SU-DHL-6 (cell line): ENCODE measurements at regions not wholly inside any gene's neighbourhood (a gene's known extent, or its start where the extent isn't known, plus 50 kb on each side); places are given as distances from the start of the nearest gene placed in this dataset.

Experiments
- H2AFZ ChIP-seq: fragments of 200-600 bp; sonication (generic); 2 replicates; pipeline ENCODE4 v1.6.1; 2014; ENCODE audit warnings: low read depth, mild to moderate bottlenecking, moderate library complexity, mixed read lengths, antibody characterized with exemption, low read length; ENCODE audit not compliant: severe bottlenecking
- H3F3A ChIP-seq: fragments of 200-600 bp; shearing (Covaris generic); 2 replicates; pipeline ENCODE4 v1.6.0; 2016; ENCODE audit warnings: antibody characterized with exemption, mild to moderate bottlenecking; ENCODE audit not compliant: insufficient read depth
- H3K27ac ChIP-seq: fragments of 200-600 bp; sonication (generic); 2 replicates; pipeline ENCODE4 v1.5.1; 2016; ENCODE audit warnings: low read depth, mild to moderate bottlenecking, low read length, moderate library complexity, mixed read lengths
- H3K27me3 ChIP-seq: fragments of 200-600 bp; sonication (generic), shearing (Covaris generic); 2 replicates; pipeline ENCODE4 v1.6.0; 2014; ENCODE audit warnings: mild to moderate bottlenecking, low read length
- H3K36me3 ChIP-seq: fragments of 200-600 bp; sonication (generic); 2 replicates; pipeline ENCODE4 v1.6.1; 2014; ENCODE audit warnings: mild to moderate bottlenecking, low read length, mixed read lengths
- H3K4me2 ChIP-seq: fragments of 300-600, 200-600 bp; shearing (Covaris generic), sonication (generic); 2 replicates; pipeline ENCODE4 v1.6.0; 2014; ENCODE audit warnings: low read length, low read depth, mild to moderate bottlenecking; ENCODE audit not compliant: poor library complexity, severe bottlenecking
- H3K4me3 ChIP-seq: fragments of 200-600 bp; sonication (generic); 2 replicates; pipeline ENCODE4 v1.5.1; 2014; ENCODE audit warnings: antibody characterized with exemption, low read length, mild to moderate bottlenecking, mixed read lengths; ENCODE audit not compliant: insufficient read depth, poor library complexity, severe bottlenecking
- H3K79me2 ChIP-seq: fragments of 200-600 bp; sonication (generic); 2 replicates; pipeline ENCODE4 v1.6.1; 2014; ENCODE audit warnings: mild to moderate bottlenecking, low read length, moderate library complexity; ENCODE audit not compliant: insufficient read depth
- H3K9ac ChIP-seq: fragments of 200-600 bp; sonication (generic); 2 replicates; pipeline ENCODE4 v1.7.0; 2014; ENCODE audit warnings: mild to moderate bottlenecking, low read length
- H3K9me2 ChIP-seq: fragments of 200-600 bp; sonication (generic); replicated peaks from 2 replicates; pipeline ENCODE4 v1.6.1; 2014; ENCODE audit warnings: low read length; ENCODE audit not compliant: insufficient read depth
- H3K9me3 ChIP-seq: fragments of 200-600 bp; sonication (generic); 2 replicates; pipeline ENCODE4 v1.6.1; 2014; ENCODE audit warnings: low read length, mixed read lengths; ENCODE audit not compliant: insufficient read depth
- H4K20me1 ChIP-seq: fragments of 200-600 bp; sonication (generic); 2 replicates; pipeline ENCODE4 v1.6.1; 2014; ENCODE audit warnings: low read depth, mild to moderate bottlenecking, antibody characterized with exemption, low read length, moderate library complexity, mixed read lengths
- CTCF ChIP-seq: fragments of 200-600 bp; sonication (generic); IDR thresholded peaks from one replicate; pipeline ENCODE4 v1.5.1; 2017; ENCODE audit warnings: antibody characterized with exemption, mild to moderate bottlenecking, low read length, moderate library complexity; ENCODE audit not compliant: insufficient read depth, poor library complexity, severe bottlenecking
- EZH2phosphoT487 ChIP-seq: fragments of 200-600 bp; sonication (generic), shearing (Covaris generic); conservative IDR thresholded peaks from 2 replicates; pipeline ENCODE4 v1.6.1; 2018; ENCODE audit warnings: mild to moderate bottlenecking, antibody characterized with exemption, low read length, moderate library complexity, mixed read lengths

- Histone ChIP-seq H3K79me2 (no peaks in the 10 kb centered on the region), H2AFZ (no peak overlapping the region), H3K9me2 (no peaks in the 10 kb centered on the region), H3K27ac (no peak overlapping the region), H3K9me3 (no peaks in the 10 kb centered on the region), H3K4me2 (no peak overlapping the region), H3K27me3 (no peaks in the 10 kb centered on the region), H3K4me3 (no peak overlapping the region), H3K9ac (no peak overlapping the region), H3K36me3 (no peaks in the 10 kb centered on the region), H4K20me1 (no peaks in the 10 kb centered on the region), H3F3A (no peaks in the 10 kb centered on the region)
- TF ChIP-seq CTCF (no peak), EZH2phosphoT487 (no peak)
Observed at GRCh38 chr5:110075656-110076055, 385.9 kb downstream of the MAN2A1 start.

DNA sequence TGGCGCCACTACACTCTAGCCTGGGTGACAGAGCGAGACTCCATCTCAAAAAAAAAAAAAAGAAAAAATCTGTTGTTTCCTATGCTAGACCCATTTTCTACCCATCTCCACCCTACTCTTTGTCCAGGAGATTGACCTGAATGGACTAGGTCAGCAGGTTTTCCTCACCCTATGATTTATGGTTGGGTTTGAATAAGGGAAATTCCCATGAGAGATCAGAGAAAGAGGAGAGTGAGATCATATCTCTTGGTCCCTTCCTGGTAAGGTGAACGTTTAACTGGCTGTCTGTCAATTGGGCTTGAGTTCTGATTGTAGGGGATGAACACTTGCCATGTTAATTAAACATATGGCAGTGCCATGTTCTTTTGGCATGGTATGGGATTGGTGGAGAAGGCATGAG, 387.4 kb downstream of the MAN2A1 start:
- Histone ChIP-seq H3K9ac (no peak overlapping the region), H3K36me3 (no peaks in the 10 kb centered on the region), H3K4me3 (no peak overlapping the region), H3F3A (no peaks in the 10 kb centered on the region), H3K27me3 (no peaks in the 10 kb centered on the region), H4K20me1 (no peaks in the 10 kb centered on the region), H3K27ac (no peak overlapping the region), H3K9me3 (no peaks in the 10 kb centered on the region), H3K9me2 (no peaks in the 10 kb centered on the region), H2AFZ (no peak overlapping the region), H3K4me2 (no peak overlapping the region), H3K79me2 (no peaks in the 10 kb centered on the region)
- TF ChIP-seq CTCF (no peak), EZH2phosphoT487 (no peak)

- Histone ChIP-seq H3K4me3 (no peak overlapping the region), H3K4me2 (no peak overlapping the region), H3K9me2 (no peaks in the 10 kb centered on the region), H4K20me1 (no peaks in the 10 kb centered on the region), H3K36me3 (no peaks in the 10 kb centered on the region), H3K9ac (no peak overlapping the region), H3K27me3 (no peaks in the 10 kb centered on the region), H3K9me3 (no peaks in the 10 kb centered on the region), H2AFZ (no peak overlapping the region), H3K79me2 (no peaks in the 10 kb centered on the region), H3K27ac (no peak overlapping the region), H3F3A (no peaks in the 10 kb centered on the region)
- no peak for TF ChIP-seq EZH2phosphoT487
- no peak for TF ChIP-seq CTCF
Observed at GRCh38 chr5:110082194-110082593, 392.5 kb downstream of the MAN2A1 start.

DNA sequence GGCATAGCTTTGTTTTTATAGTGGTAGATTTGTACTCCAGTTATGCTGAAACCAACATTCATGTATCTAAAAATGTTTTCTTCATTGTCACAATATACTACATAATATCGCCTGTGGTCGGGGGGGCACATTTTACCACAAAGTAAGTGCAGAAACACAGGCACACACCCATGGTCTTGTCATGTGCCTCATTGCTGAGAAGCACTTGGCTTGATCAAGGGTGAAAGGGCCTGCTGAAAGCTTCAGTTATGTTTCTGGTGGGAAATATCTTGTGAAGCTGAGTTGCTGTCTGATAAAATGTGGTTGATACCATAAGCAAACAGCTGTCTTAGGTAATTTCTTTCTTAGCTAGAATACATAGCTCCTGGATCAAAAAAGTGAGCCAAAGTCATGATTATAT, 393.1 kb downstream of the MAN2A1 start:
- no peak overlapping the region for H2AFZ ChIP-seq
- H3F3A ChIP-seq, result no peaks in the 10 kb centered on the region
- no peaks in the 10 kb centered on the region for H3K9me3 ChIP-seq
- no peaks in the 10 kb centered on the region for H3K79me2 ChIP-seq
- H4K20me1 ChIP-seq, result no peaks in the 10 kb centered on the region
- no peak overlapping the region for H3K4me2 ChIP-seq
- no peak overlapping the region for H3K9ac ChIP-seq
- no peak overlapping the region for H3K4me3 ChIP-seq
- no peaks in the 10 kb centered on the region for H3K27me3 ChIP-seq
- no peak overlapping the region for H3K27ac ChIP-seq
- H3K36me3 ChIP-seq, result no peaks in the 10 kb centered on the region
- TF ChIP-seq EZH2phosphoT487, result no peak
- no peak for TF ChIP-seq CTCF
- H3K9me2 ChIP-seq, result no peaks in the 10 kb centered on the region
